ENCODE measurements at regions not wholly inside any gene's neighbourhood (a gene's known extent, or its start where the extent isn't known, plus 50 kb on each side); places are given as distances from the start of the nearest gene placed in this dataset.

DNA sequence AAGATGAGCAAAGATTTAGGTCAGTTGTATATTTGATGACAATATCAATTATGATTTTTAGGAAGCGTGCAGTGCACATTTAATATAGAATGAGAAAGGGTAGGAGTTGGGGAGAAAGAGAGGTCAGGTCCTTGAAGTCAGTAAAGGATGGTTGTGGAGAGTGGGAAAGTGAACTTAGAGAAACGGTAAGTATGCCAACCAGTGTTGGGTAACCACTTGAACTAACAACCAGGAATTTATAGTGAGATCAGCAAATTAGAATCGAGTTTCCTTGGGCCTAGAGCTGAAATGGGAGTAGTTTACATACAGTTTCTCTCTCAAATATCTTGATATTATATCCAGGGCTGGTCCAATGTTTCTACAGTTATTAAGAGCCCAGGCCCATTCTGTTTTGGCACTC lies 188.5 kb upstream of the RBMS3 start:
- DNase-seq (ENCODE audit: low read depth, low spot score) (no peak), FAIRE-seq (no peak)
- H3K9me1 ChIP-seq (ENCODE audit: control insufficient read depth, extremely low read depth, insufficient read depth, low read length): no peaks in the 10 kb centered on the region
- H3K9ac ChIP-seq (ENCODE audit: control insufficient read depth, extremely low read depth, insufficient read depth, low read length): no peak overlapping the region
- no peaks in the 10 kb centered on the region for H4K20me1 ChIP-seq (ENCODE audit: control insufficient read depth, extremely low read depth, insufficient read depth, low read length)
- H3K27me3 ChIP-seq (ENCODE audit: control insufficient read depth, extremely low read depth, insufficient read depth, low read length): no peaks in the 10 kb centered on the region
- H3K36me3 ChIP-seq (ENCODE audit: control insufficient read depth in 2 of 2, extremely low read depth in 1 of 2, insufficient read depth in 2 of 2, low read length in 2 of 2): no peaks in the 10 kb centered on the region
- H3K9me3 ChIP-seq (ENCODE audit: control insufficient read depth, low read depth, low read length): no peaks in the 10 kb centered on the region
- no peak overlapping the region for H2AFZ ChIP-seq (ENCODE audit: control insufficient read depth, low read length)
- no peak overlapping the region for H3K4me2 ChIP-seq (ENCODE audit: control insufficient read depth, extremely low read depth, insufficient read depth, low read depth, low read length)
- no peak for TF ChIP-seq EZH2 (IDR thresholded peaks at IDR 0.05; ENCODE audit: low read length)
- TF ChIP-seq, protein P1, sequence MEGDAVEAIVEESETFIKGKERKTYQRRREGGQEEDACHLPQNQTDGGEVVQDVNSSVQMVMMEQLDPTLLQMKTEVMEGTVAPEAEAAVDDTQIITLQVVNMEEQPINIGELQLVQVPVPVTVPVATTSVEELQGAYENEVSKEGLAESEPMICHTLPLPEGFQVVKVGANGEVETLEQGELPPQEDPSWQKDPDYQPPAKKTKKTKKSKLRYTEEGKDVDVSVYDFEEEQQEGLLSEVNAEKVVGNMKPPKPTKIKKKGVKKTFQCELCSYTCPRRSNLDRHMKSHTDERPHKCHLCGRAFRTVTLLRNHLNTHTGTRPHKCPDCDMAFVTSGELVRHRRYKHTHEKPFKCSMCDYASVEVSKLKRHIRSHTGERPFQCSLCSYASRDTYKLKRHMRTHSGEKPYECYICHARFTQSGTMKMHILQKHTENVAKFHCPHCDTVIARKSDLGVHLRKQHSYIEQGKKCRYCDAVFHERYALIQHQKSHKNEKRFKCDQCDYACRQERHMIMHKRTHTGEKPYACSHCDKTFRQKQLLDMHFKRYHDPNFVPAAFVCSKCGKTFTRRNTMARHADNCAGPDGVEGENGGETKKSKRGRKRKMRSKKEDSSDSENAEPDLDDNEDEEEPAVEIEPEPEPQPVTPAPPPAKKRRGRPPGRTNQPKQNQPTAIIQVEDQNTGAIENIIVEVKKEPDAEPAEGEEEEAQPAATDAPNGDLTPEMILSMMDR (optimal IDR thresholded peaks at IDR 0.05 in 1 of 3, IDR thresholded peaks at IDR 0.05 in 1 of 3, conservative IDR thresholded peaks at IDR 0.05 in 1 of 3; ENCODE audit: extremely low read depth in 1 of 3, insufficient read depth in 2 of 3, low read length in 3 of 3): no peak
- no peak overlapping the region for H3K27ac ChIP-seq (ENCODE audit: control insufficient read depth, insufficient read depth, low read length)
- no peak overlapping the region for H3K4me3 ChIP-seq (ENCODE audit: control insufficient read depth in 2 of 3, extremely low read depth in 1 of 3, insufficient read depth in 2 of 3, low read depth in 1 of 3, low read length in 3 of 3)
- no peaks in the 10 kb centered on the region for H3K79me2 ChIP-seq (ENCODE audit: control insufficient read depth, insufficient read depth, low read length)
- no peaks in the 10 kb centered on the region for H3K4me1 ChIP-seq (ENCODE audit: control insufficient read depth, extremely low read depth, insufficient read depth, low read length)
- dilution Hi-C loops (cut with MboI; ENCODE audit: extremely low pct_ligation_motif_present, low sequenced_read_pairs): no loop called here

DNA sequence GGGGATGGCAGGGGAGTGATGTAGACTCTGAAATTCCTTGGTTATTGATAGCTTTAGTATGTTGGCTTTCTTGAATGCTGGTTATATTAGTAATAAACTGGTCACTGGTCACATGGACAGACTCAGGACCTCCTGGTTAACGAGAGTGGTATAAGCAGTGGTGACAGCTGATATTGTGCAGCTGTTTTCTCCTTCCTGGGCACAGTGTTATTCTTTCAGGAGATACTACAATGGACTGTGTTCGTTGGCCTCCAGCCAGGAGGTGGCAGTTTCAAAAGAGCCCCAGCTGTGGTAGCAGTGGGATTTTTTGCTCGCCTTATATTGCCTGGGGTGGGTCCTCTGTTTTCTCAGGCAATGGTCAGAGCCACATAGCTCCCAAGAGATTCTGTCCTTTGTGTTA lies 181.6 kb upstream of the RBMS3 start:
- H2AFZ ChIP-seq (ENCODE audit: control insufficient read depth, low read length): no peak overlapping the region
- H3K27me3 ChIP-seq (ENCODE audit: control insufficient read depth, extremely low read depth, insufficient read depth, low read length): no peaks in the 10 kb centered on the region
- dilution Hi-C loops (cut with MboI; ENCODE audit: extremely low pct_ligation_motif_present, low sequenced_read_pairs): no loop called here
- no peak overlapping the region for H3K4me2 ChIP-seq (ENCODE audit: control insufficient read depth, extremely low read depth, insufficient read depth, low read depth, low read length)
- no peaks in the 10 kb centered on the region for H3K9me3 ChIP-seq (ENCODE audit: control insufficient read depth, low read depth, low read length)
- TF ChIP-seq, protein P1 (optimal IDR thresholded peaks at IDR 0.05 in 1 of 3, IDR thresholded peaks at IDR 0.05 in 1 of 3, conservative IDR thresholded peaks at IDR 0.05 in 1 of 3; ENCODE audit: extremely low read depth in 1 of 3, insufficient read depth in 2 of 3, low read length in 3 of 3): no peak
- no peak for TF ChIP-seq EZH2 (IDR thresholded peaks at IDR 0.05; ENCODE audit: low read length)
- no peaks in the 10 kb centered on the region for H3K4me1 ChIP-seq (ENCODE audit: control insufficient read depth, extremely low read depth, insufficient read depth, low read length)
- H3K27ac ChIP-seq (ENCODE audit: control insufficient read depth, insufficient read depth, low read length): no peak overlapping the region
- DNase-seq (ENCODE audit: low read depth, low spot score) (no peak), FAIRE-seq (no peak)
- no peaks in the 10 kb centered on the region for H3K9me1 ChIP-seq (ENCODE audit: control insufficient read depth, extremely low read depth, insufficient read depth, low read length)
- no peak overlapping the region for H3K9ac ChIP-seq (ENCODE audit: control insufficient read depth, extremely low read depth, insufficient read depth, low read length)
- H3K4me3 ChIP-seq (ENCODE audit: control insufficient read depth in 2 of 3, extremely low read depth in 1 of 3, insufficient read depth in 2 of 3, low read depth in 1 of 3, low read length in 3 of 3): no peak overlapping the region
- H3K36me3 ChIP-seq (ENCODE audit: control insufficient read depth in 2 of 2, extremely low read depth in 1 of 2, insufficient read depth in 2 of 2, low read length in 2 of 2): no peaks in the 10 kb centered on the region
- no peaks in the 10 kb centered on the region for H4K20me1 ChIP-seq (ENCODE audit: control insufficient read depth, extremely low read depth, insufficient read depth, low read length)
- H3K79me2 ChIP-seq (ENCODE audit: control insufficient read depth, insufficient read depth, low read length): no peaks in the 10 kb centered on the region

Measured in keratinocyte (primary cell).